Activated B cell treated with CpG ODN at 0.5 μM for 24 hours (primary cell): ENCODE measurements at regions not wholly inside any gene's neighbourhood (a gene's known extent, or its start where the extent isn't known, plus 50 kb on each side); places are given as distances from the start of the nearest gene placed in this dataset.

Source experiments
- ATAC-seq: fragments of 200-7000 bp; cut with Tn5 transposase; one replicate; pipeline ENCODE4 v1.10.0; 2021; ENCODE audit warnings: low read depth, mild to moderate bottlenecking, moderate library complexity
- CTCF ChIA-PET: fragments of 350-600 bp; sonication (Branson Sonifier 250); formaldehyde crosslinking; loops from one replicate; lab custom pipeline; 2021; ENCODE audit warnings: antibody characterized with exemption; lab: Charles Lee
- POLR2A ChIA-PET: fragments of 350-600 bp; sonication (Branson Sonifier 250); formaldehyde crosslinking; loops from one replicate; lab custom pipeline; 2021; ENCODE audit warnings: antibody characterized with exemption; lab: Charles Lee
- DNase-seq: peaks from one replicate; pipeline ENCODE4 v3.0.0; 2022
- H3K27ac Mint-ChIP-seq: one replicate; pipeline ENCODE4 v1.8.0; 2020; ENCODE audit warnings: mixed read lengths
- H3K27me3 Mint-ChIP-seq: one replicate; pipeline ENCODE4 v1.8.0; 2021; ENCODE audit warnings: mixed read lengths
- H3K36me3 Mint-ChIP-seq: one replicate; pipeline ENCODE4 v1.8.0; 2021; ENCODE audit warnings: low read depth, mixed read lengths
- H3K4me1 Mint-ChIP-seq: one replicate; pipeline ENCODE4 v1.8.0; 2021; ENCODE audit warnings: mixed read lengths
- H3K4me3 Mint-ChIP-seq: one replicate; pipeline ENCODE4 v1.8.0; 2020; ENCODE audit warnings: mild to moderate bottlenecking, mixed read lengths
- H3K9me3 Mint-ChIP-seq: one replicate; pipeline ENCODE4 v1.8.0; 2020; ENCODE audit warnings: mixed read lengths
- intact Hi-C: fragments of 100-400 bp; cut with micrococcal nuclease; formaldehyde crosslinking; loops from one replicate; pipeline ENCODE4 v1.15.1; 2024
- TF ChIP-seq, protein P1 (sequence below): fragments of 200-600 bp; IDR thresholded peaks from one replicate; pipeline ENCODE4 v1.8.0; 2022; ENCODE audit warnings: antibody characterized with exemption, mild to moderate bottlenecking

GRCh38 chr11:105344938-105345337 lies 205.4 kb upstream of the CARD18 start:
- ATAC-seq: no peak
- ChIA-PET CTCF (no interaction called here), POLR2A (no interaction called here)
- Mint-ChIP-seq H3K4me3 (no peak overlapping the region), H3K9me3 (peaks cover 6% of the 10 kb centered on the region), H3K27me3 (no peaks in the 10 kb centered on the region), H3K27ac (no peak overlapping the region), H3K36me3 (no peaks in the 10 kb centered on the region), H3K4me1 (no peaks in the 10 kb centered on the region)
- TF ChIP-seq, protein P1, sequence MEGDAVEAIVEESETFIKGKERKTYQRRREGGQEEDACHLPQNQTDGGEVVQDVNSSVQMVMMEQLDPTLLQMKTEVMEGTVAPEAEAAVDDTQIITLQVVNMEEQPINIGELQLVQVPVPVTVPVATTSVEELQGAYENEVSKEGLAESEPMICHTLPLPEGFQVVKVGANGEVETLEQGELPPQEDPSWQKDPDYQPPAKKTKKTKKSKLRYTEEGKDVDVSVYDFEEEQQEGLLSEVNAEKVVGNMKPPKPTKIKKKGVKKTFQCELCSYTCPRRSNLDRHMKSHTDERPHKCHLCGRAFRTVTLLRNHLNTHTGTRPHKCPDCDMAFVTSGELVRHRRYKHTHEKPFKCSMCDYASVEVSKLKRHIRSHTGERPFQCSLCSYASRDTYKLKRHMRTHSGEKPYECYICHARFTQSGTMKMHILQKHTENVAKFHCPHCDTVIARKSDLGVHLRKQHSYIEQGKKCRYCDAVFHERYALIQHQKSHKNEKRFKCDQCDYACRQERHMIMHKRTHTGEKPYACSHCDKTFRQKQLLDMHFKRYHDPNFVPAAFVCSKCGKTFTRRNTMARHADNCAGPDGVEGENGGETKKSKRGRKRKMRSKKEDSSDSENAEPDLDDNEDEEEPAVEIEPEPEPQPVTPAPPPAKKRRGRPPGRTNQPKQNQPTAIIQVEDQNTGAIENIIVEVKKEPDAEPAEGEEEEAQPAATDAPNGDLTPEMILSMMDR: no peak
- intact Hi-C loops: no loop called here
- DNase-seq: no peak

DNA sequence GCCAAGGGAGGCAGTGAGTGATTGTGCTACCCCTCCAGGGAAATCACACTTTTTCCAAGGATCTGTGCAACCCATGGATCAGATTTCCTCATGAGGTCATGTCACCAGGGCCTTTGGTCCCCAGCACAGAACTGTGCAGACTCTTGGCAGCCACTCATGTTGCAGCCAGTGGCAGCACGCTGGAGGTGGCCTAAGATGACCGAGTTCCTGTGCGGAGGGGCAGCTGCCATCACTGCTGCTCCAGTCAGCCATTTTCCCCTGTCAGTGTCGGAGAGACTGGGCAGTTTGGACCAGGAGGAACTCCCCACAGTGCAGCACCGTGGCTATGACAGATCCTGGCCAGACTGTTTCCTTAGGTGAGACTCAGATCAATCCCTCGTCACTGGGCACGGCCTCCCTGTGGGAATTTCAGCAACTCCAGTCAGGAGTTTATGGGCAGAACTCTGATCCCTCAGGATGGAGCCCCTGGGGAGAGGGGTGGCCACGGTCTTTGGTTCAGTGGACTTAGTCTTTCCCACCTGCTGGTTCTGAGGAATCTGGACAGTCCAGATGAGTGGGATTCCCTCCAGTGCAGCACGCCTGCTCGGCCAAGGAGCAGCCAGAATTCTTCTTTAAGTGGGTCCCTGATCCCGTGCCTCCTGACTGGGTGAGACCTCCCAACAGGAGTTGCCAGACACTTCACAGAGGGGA lies 194.6 kb upstream of the CARD18 start:
- intact Hi-C loops: no loop called here
- Mint-ChIP-seq H3K4me1 (no peaks in the 10 kb centered on the region), H3K36me3 (no peaks in the 10 kb centered on the region), H3K27ac (no peak overlapping the region), H3K9me3 (peaks cover 6% of the 10 kb centered on the region), H3K4me3 (no peak overlapping the region), H3K27me3 (peaks cover 2% of the 10 kb centered on the region)
- ChIA-PET POLR2A (no interaction called here), CTCF (no interaction called here)
- ATAC-seq: no peak
- TF ChIP-seq, protein P1: no peak
- DNase-seq: no peak

DNA sequence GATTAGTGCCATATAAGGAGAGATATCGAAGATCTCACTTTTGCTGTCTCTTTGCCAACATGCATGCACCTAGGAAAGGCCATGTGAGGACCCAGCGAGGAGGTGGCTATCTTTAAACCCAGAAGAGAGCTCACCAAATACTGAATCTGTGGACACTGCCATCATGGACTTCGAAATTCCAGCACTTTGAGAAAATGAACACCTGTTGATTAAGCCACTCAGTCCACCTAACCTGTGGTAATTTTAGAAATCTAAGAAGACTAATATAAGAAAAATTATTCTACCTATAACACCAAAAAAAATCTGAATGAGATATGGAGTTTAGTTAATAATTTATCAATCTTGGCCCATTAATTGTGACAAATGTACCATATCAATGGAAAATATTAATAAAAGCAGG lies 193.6 kb upstream of the CARD18 start:
- Mint-ChIP-seq H3K36me3 (no peaks in the 10 kb centered on the region), H3K4me3 (no peak overlapping the region), H3K9me3 (peaks cover 6% of the 10 kb centered on the region), H3K27ac (no peak overlapping the region), H3K27me3 (peaks cover 2% of the 10 kb centered on the region), H3K4me1 (no peaks in the 10 kb centered on the region)
- DNase-seq: no peak
- intact Hi-C loops: no loop called here
- POLR2A ChIA-PET: no interaction called here
- CTCF ChIA-PET: no interaction called here
- no peak for ATAC-seq
- TF ChIP-seq, protein P1: no peak

- intact Hi-C loops: no loop called here
- Mint-ChIP-seq H3K4me3 (no peak overlapping the region), H3K27me3 (peaks cover 2% of the 10 kb centered on the region), H3K4me1 (no peaks in the 10 kb centered on the region), H3K9me3 (peaks cover 4% of the 10 kb centered on the region), H3K27ac (no peak overlapping the region), H3K36me3 (no peaks in the 10 kb centered on the region)
- ChIA-PET CTCF (no interaction called here), POLR2A (no interaction called here)
- ATAC-seq: no peak
- TF ChIP-seq, protein P1: no peak
- no peak for DNase-seq
Measured at GRCh38 chr11:105332171-105332570, 192.6 kb upstream of the CARD18 start.

- CTCF ChIA-PET: no interaction called here
- intact Hi-C loops: no loop called here
- Mint-ChIP-seq H3K27ac (no peak overlapping the region), H3K4me1 (no peaks in the 10 kb centered on the region), H3K9me3 (peaks cover 3% of the 10 kb centered on the region), H3K36me3 (no peaks in the 10 kb centered on the region), H3K27me3 (no peaks in the 10 kb centered on the region), H3K4me3 (no peak overlapping the region)
- TF ChIP-seq, protein P1: no peak
- POLR2A ChIA-PET: no interaction called here
- no peak for DNase-seq
- no peak for ATAC-seq
Measured at GRCh38 chr11:105328061-105328460, 188.5 kb upstream of the CARD18 start.
